DMS53 treated with DMSO at 0.1 percent for 48 hours (cell line): ENCODE measurements at regions not wholly inside any gene's neighbourhood (a gene's known extent, or its start where the extent isn't known, plus 50 kb on each side); places are given as distances from the start of the nearest gene placed in this dataset.

Source experiments
- DNase-seq: peaks from one replicate; lab custom pipeline; 2025; ENCODE audit not compliant: unreplicated experiment; lab: John Stamatoyannopoulos, UW

- no peak for DNase-seq
Observed at GRCh38 chr13:107434347-107434746, 781.0 kb downstream of the LIG4 start.

GRCh38 chr13:107427536-107427935 is 787.8 kb downstream of the LIG4 start:
- no peak for DNase-seq

- DNase-seq, result no peak
Observed at GRCh38 chr13:107422421-107422820, 792.9 kb downstream of the LIG4 start.

GRCh38 chr13:107421951-107422350 is 793.4 kb downstream of the LIG4 start:
- no peak for DNase-seq

GRCh38 chr13:107421028-107421427 is 794.3 kb downstream of the LIG4 start:
- no peak for DNase-seq

GRCh38 chr13:107413005-107413404 is 802.3 kb downstream of the LIG4 start:
- DNase-seq, result no peak

GRCh38 chr13:107407074-107407473 is 808.3 kb downstream of the LIG4 start:
- no peak for DNase-seq

GRCh38 chr13:107395927-107396662 is 819.2 kb downstream of the LIG4 start:
- DNase-seq, result no peak

- DNase-seq, result no peak
Observed at GRCh38 chr13:107392205-107392604, 823.1 kb downstream of the LIG4 start.

- no peak for DNase-seq
Observed at GRCh38 chr13:107387525-107387924, 819.6 kb upstream of the ARGLU1 start.

GRCh38 chr13:107379407-107380155 is 811.6 kb upstream of the ARGLU1 start:
- DNase-seq, result no peak

- no peak for DNase-seq
Observed at GRCh38 chr13:107376341-107377125, 808.6 kb upstream of the ARGLU1 start.

- DNase-seq, result no peak
Observed at GRCh38 chr13:107375701-107376340, 807.9 kb upstream of the ARGLU1 start.

- DNase-seq, result no peak
Observed at GRCh38 chr13:107374038-107374437, 806.1 kb upstream of the ARGLU1 start.

GRCh38 chr13:107373551-107373950 is 805.6 kb upstream of the ARGLU1 start:
- no peak for DNase-seq

GRCh38 chr13:107370015-107370785 is 802.3 kb upstream of the ARGLU1 start:
- no peak for DNase-seq

GRCh38 chr13:107367258-107367657 is 799.3 kb upstream of the ARGLU1 start:
- DNase-seq, result no peak

- no peak for DNase-seq
Observed at GRCh38 chr13:107365466-107366215, 797.7 kb upstream of the ARGLU1 start.

GRCh38 chr13:107364658-107365057 is 796.7 kb upstream of the ARGLU1 start:
- no peak for DNase-seq

- no peak for DNase-seq
Observed at GRCh38 chr13:107361666-107362065, 793.7 kb upstream of the ARGLU1 start.
